SU-DHL-6 (cell line): ENCODE measurements at regions not wholly inside any gene's neighbourhood (a gene's known extent, or its start where the extent isn't known, plus 50 kb on each side); places are given as distances from the start of the nearest gene placed in this dataset.

Source experiments
- H2AFZ ChIP-seq: fragments of 200-600 bp; sonication (generic); 2 replicates; pipeline ENCODE4 v1.6.1; 2014; ENCODE audit warnings: low read depth, mild to moderate bottlenecking, moderate library complexity, mixed read lengths, antibody characterized with exemption, low read length; ENCODE audit not compliant: severe bottlenecking
- H3F3A ChIP-seq: fragments of 200-600 bp; shearing (Covaris generic); 2 replicates; pipeline ENCODE4 v1.6.0; 2016; ENCODE audit warnings: antibody characterized with exemption, mild to moderate bottlenecking; ENCODE audit not compliant: insufficient read depth
- H3K27ac ChIP-seq: fragments of 200-600 bp; sonication (generic); 2 replicates; pipeline ENCODE4 v1.5.1; 2016; ENCODE audit warnings: low read depth, mild to moderate bottlenecking, low read length, moderate library complexity, mixed read lengths
- H3K27me3 ChIP-seq: fragments of 200-600 bp; sonication (generic), shearing (Covaris generic); 2 replicates; pipeline ENCODE4 v1.6.0; 2014; ENCODE audit warnings: mild to moderate bottlenecking, low read length
- H3K36me3 ChIP-seq: fragments of 200-600 bp; sonication (generic); 2 replicates; pipeline ENCODE4 v1.6.1; 2014; ENCODE audit warnings: mild to moderate bottlenecking, low read length, mixed read lengths
- H3K4me2 ChIP-seq: fragments of 300-600, 200-600 bp; shearing (Covaris generic), sonication (generic); 2 replicates; pipeline ENCODE4 v1.6.0; 2014; ENCODE audit warnings: low read length, low read depth, mild to moderate bottlenecking; ENCODE audit not compliant: poor library complexity, severe bottlenecking
- H3K4me3 ChIP-seq: fragments of 200-600 bp; sonication (generic); 2 replicates; pipeline ENCODE4 v1.5.1; 2014; ENCODE audit warnings: antibody characterized with exemption, low read length, mild to moderate bottlenecking, mixed read lengths; ENCODE audit not compliant: insufficient read depth, poor library complexity, severe bottlenecking
- H3K79me2 ChIP-seq: fragments of 200-600 bp; sonication (generic); 2 replicates; pipeline ENCODE4 v1.6.1; 2014; ENCODE audit warnings: mild to moderate bottlenecking, low read length, moderate library complexity; ENCODE audit not compliant: insufficient read depth
- H3K9ac ChIP-seq: fragments of 200-600 bp; sonication (generic); 2 replicates; pipeline ENCODE4 v1.7.0; 2014; ENCODE audit warnings: mild to moderate bottlenecking, low read length
- H3K9me2 ChIP-seq: fragments of 200-600 bp; sonication (generic); replicated peaks from 2 replicates; pipeline ENCODE4 v1.6.1; 2014; ENCODE audit warnings: low read length; ENCODE audit not compliant: insufficient read depth
- H3K9me3 ChIP-seq: fragments of 200-600 bp; sonication (generic); 2 replicates; pipeline ENCODE4 v1.6.1; 2014; ENCODE audit warnings: low read length, mixed read lengths; ENCODE audit not compliant: insufficient read depth
- H4K20me1 ChIP-seq: fragments of 200-600 bp; sonication (generic); 2 replicates; pipeline ENCODE4 v1.6.1; 2014; ENCODE audit warnings: low read depth, mild to moderate bottlenecking, antibody characterized with exemption, low read length, moderate library complexity, mixed read lengths
- EZH2phosphoT487 ChIP-seq: fragments of 200-600 bp; sonication (generic), shearing (Covaris generic); conservative IDR thresholded peaks from 2 replicates; pipeline ENCODE4 v1.6.1; 2018; ENCODE audit warnings: mild to moderate bottlenecking, antibody characterized with exemption, low read length, moderate library complexity, mixed read lengths
- TF ChIP-seq, protein P1 (sequence below): fragments of 200-600 bp; sonication (generic); IDR thresholded peaks from one replicate; pipeline ENCODE4 v1.5.1; 2017; ENCODE audit warnings: antibody characterized with exemption, mild to moderate bottlenecking, low read length, moderate library complexity; ENCODE audit not compliant: insufficient read depth, poor library complexity, severe bottlenecking

DNA sequence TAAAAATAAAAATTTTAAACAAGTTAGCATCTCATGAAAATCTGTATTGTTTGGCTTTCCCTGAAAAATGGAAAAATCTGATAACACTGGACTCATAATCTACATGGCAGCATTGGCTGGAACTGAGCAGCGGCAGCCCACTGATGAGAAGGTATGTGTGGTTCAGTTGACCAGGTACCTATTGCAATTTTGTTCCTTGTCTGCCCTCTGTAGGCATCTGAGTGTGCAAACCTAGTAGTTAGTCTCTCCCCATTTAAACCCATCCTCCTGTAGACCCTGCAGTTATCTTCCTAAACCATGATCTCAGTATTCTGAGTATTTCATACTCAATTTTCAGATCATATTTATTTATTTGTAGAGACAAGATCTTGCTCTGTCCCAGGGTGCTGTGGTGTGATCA, 59.4 kb upstream of the SERBP1 start:
- Histone ChIP-seq H2AFZ (no peak overlapping the region), H3K27ac (no peak overlapping the region), H4K20me1 (no peaks in the 10 kb centered on the region), H3K9me3 (no peaks in the 10 kb centered on the region), H3K9me2 (no peaks in the 10 kb centered on the region), H3K36me3 (no peaks in the 10 kb centered on the region), H3K27me3 (no peaks in the 10 kb centered on the region), H3K79me2 (no peaks in the 10 kb centered on the region), H3F3A (no peaks in the 10 kb centered on the region), H3K4me3 (no peak overlapping the region), H3K9ac (no peak overlapping the region), H3K4me2 (no peak overlapping the region)
- TF ChIP-seq, protein P1, sequence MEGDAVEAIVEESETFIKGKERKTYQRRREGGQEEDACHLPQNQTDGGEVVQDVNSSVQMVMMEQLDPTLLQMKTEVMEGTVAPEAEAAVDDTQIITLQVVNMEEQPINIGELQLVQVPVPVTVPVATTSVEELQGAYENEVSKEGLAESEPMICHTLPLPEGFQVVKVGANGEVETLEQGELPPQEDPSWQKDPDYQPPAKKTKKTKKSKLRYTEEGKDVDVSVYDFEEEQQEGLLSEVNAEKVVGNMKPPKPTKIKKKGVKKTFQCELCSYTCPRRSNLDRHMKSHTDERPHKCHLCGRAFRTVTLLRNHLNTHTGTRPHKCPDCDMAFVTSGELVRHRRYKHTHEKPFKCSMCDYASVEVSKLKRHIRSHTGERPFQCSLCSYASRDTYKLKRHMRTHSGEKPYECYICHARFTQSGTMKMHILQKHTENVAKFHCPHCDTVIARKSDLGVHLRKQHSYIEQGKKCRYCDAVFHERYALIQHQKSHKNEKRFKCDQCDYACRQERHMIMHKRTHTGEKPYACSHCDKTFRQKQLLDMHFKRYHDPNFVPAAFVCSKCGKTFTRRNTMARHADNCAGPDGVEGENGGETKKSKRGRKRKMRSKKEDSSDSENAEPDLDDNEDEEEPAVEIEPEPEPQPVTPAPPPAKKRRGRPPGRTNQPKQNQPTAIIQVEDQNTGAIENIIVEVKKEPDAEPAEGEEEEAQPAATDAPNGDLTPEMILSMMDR = no peak
- no peak for TF ChIP-seq EZH2phosphoT487

DNA sequence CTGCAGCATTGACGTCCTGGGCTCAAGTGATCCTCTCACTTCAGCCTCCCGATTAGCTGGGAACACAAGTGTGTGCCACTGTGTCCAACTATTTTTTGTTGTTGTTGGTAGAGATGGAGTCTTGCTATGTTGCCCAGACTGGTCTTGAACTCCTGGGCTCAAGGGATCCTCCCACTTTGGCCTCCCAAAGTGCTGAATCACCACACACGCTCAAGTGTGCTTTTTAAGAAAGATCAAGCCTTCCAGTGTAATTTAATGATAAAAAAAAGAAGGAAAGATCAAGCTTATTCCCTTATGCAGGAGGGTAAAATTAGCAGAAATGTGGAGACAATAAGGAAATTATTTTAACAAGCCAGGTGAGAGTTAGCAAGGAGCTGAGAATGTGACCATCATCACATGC, 61.1 kb upstream of the SERBP1 start:
- H3K4me2 ChIP-seq = no peak overlapping the region
- no peak overlapping the region for H3K9ac ChIP-seq
- no peaks in the 10 kb centered on the region for H3K27me3 ChIP-seq
- no peak overlapping the region for H2AFZ ChIP-seq
- TF ChIP-seq EZH2phosphoT487 = no peak
- TF ChIP-seq, protein P1 = no peak
- no peaks in the 10 kb centered on the region for H3K9me3 ChIP-seq
- no peak overlapping the region for H3K27ac ChIP-seq
- no peaks in the 10 kb centered on the region for H3K79me2 ChIP-seq
- no peaks in the 10 kb centered on the region for H3K36me3 ChIP-seq
- no peak overlapping the region for H3K4me3 ChIP-seq
- H4K20me1 ChIP-seq = no peaks in the 10 kb centered on the region
- no peaks in the 10 kb centered on the region for H3F3A ChIP-seq
- no peaks in the 10 kb centered on the region for H3K9me2 ChIP-seq

DNA sequence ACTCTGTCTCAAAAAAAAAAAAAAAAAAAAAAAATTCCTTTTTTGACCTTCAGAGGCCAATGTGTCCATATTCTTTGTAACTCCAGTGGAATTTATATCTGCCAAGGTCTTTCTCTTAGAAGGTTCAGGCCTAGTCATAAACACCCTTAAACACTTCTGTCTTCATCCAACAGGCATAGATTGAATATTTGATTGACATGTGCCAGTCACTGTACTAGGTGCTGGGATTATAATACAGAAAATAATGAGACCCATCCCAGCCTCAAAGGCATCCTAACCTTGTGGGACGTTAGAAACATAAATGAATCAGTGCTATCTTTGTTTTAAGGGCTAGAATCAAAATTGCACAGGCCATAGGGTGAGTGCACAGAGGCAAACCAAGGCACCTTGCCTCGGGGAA, 62.9 kb upstream of the SERBP1 start:
- TF ChIP-seq EZH2phosphoT487 = no peak
- TF ChIP-seq, protein P1 = no peak
- no peaks in the 10 kb centered on the region for H3K9me2 ChIP-seq
- H3K9me3 ChIP-seq = no peaks in the 10 kb centered on the region
- no peak overlapping the region for H3K4me3 ChIP-seq
- no peaks in the 10 kb centered on the region for H3K36me3 ChIP-seq
- H2AFZ ChIP-seq = no peak overlapping the region
- H3K4me2 ChIP-seq = no peak overlapping the region
- no peak overlapping the region for H3K27ac ChIP-seq
- no peak overlapping the region for H3K9ac ChIP-seq
- H3K79me2 ChIP-seq = no peaks in the 10 kb centered on the region
- no peaks in the 10 kb centered on the region for H3K27me3 ChIP-seq
- H4K20me1 ChIP-seq = no peaks in the 10 kb centered on the region
- no peaks in the 10 kb centered on the region for H3F3A ChIP-seq

DNA sequence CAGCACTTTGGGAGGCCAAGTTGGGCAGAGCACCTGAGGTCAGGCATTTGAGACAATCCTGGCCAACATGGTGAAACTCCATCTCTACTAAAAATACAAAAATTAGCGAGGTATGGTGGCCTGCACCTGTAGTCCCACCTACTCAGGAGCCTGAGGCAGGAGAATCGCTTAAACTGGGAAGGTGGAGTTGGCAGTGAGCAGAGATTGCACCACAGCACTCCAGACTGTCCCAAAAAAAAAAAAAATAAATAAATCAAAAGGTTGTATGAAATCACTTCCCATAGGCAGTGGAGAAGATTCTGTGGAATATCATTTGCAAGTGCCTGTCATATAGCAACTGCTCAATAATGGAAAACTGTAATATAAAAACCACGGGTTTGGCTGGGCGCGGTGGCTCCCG, 65.1 kb upstream of the SERBP1 start:
- no peak overlapping the region for H2AFZ ChIP-seq
- no peaks in the 10 kb centered on the region for H3K79me2 ChIP-seq
- no peak overlapping the region for H3K9ac ChIP-seq
- no peak overlapping the region for H3K27ac ChIP-seq
- H3K36me3 ChIP-seq = no peaks in the 10 kb centered on the region
- no peaks in the 10 kb centered on the region for H3K9me2 ChIP-seq
- H3K27me3 ChIP-seq = no peaks in the 10 kb centered on the region
- no peaks in the 10 kb centered on the region for H3F3A ChIP-seq
- H4K20me1 ChIP-seq = no peaks in the 10 kb centered on the region
- no peaks in the 10 kb centered on the region for H3K9me3 ChIP-seq
- H3K4me3 ChIP-seq = no peak overlapping the region
- H3K4me2 ChIP-seq = no peak overlapping the region
- no peak for TF ChIP-seq EZH2phosphoT487
- TF ChIP-seq, protein P1 = no peak
